Lung (tissue), 11 donors: ENCODE measurements at regions not wholly inside any gene's neighbourhood (a gene's known extent, or its start where the extent isn't known, plus 50 kb on each side); places are given as distances from the start of the nearest gene placed in this dataset.

ENCODE experiments used
- ATAC-seq: fragments of 200-7000 bp; cut with Tn5 transposase; one replicate; pipeline ENCODE4 v1.9.1; 2020; ENCODE audit warnings: moderate number of reproducible peaks; ENCODE audit not compliant: insufficient read depth, low FRiP score
- DNase-seq, 3 donors: peaks; one replicate each; pipeline ENCODE4 v3.0.0-alpha.2; 2013 to 2017
- H3K27ac ChIP-seq, 2 donors: one replicate each; pipeline ENCODE4 v1.5.1; 2013; ENCODE audit warnings: mild to moderate bottlenecking in 2 of 2, moderate library complexity in 2 of 2, control low read depth in 1 of 2, inconsistent platforms in 1 of 2, low read depth in 1 of 2, low read length in 1 of 2
- H3K27me3 ChIP-seq, 3 donors: one replicate each; pipeline ENCODE4 v1.5.1; 2013; ENCODE audit warnings: low read length in 2 of 3; ENCODE audit not compliant: control insufficient read depth in 3 of 3, insufficient read depth in 3 of 3
- H3K36me3 ChIP-seq, 4 donors: one replicate each; pipeline ENCODE4 v1.5.1; 2013; ENCODE audit warnings: low read length in 4 of 4, mild to moderate bottlenecking in 1 of 4, moderate library complexity in 1 of 4; ENCODE audit not compliant: control insufficient read depth in 4 of 4, insufficient read depth in 4 of 4
- H3K4me1 ChIP-seq, 5 donors: one replicate each; pipeline ENCODE4 v1.5.1; 2013; ENCODE audit warnings: low read length in 5 of 5, mild to moderate bottlenecking in 2 of 5, moderate library complexity in 1 of 5; ENCODE audit not compliant: control insufficient read depth in 5 of 5, insufficient read depth in 5 of 5
- H3K4me3 ChIP-seq: one replicate; pipeline ENCODE4 v1.5.1; 2013; ENCODE audit warnings: mild to moderate bottlenecking, control low read depth, moderate library complexity
- H3K9ac ChIP-seq, 2 donors: one replicate each; pipeline ENCODE4 v1.5.1; 2013; ENCODE audit warnings: low read length in 2 of 2, control low read depth in 1 of 2; ENCODE audit not compliant: insufficient read depth in 1 of 2
- H3K9me3 ChIP-seq, 4 donors: one replicate each; pipeline ENCODE4 v1.5.1; 2013; ENCODE audit warnings: low read length in 3 of 4, mild to moderate bottlenecking in 1 of 4, moderate library complexity in 1 of 4; ENCODE audit not compliant: control insufficient read depth in 4 of 4, insufficient read depth in 3 of 4
- CTCF ChIP-seq: IDR thresholded peaks from 2 replicates; pipeline ENCODE4 v1.5.1; 2012; ENCODE audit warnings: mild to moderate bottlenecking; ENCODE audit errors: control extremely low read depth, extremely low read depth
- WGBS, 2 donors: extraction: QIAGEN DNeasy Blood & Tissue Kit; methylation state at CpG; one replicate each; pipeline ENCODE4 v1.1.7; 2013; 5-methylcytosine and 5-hydroxymethylcytosine counted together
- donor health status: control.
- donor health status: control.
- donor health status: Bipolar disorder and iron deficiency.
- donor health status: healthy.
- donor health status: DM: yes; HTN: yes; CAD: no.

GRCh38 chrX:137305404-137305803 lies 260.5 kb upstream of the ZIC3 start:
- H3K9ac ChIP-seq: no peak overlapping the region
- ATAC-seq: no peak
- TF ChIP-seq CTCF: no peak

GRCh38 chrX:137297167-137297566 lies 263.4 kb upstream of the GPR101 start:
- H3K4me1 ChIP-seq: no peaks in the 10 kb centered on the region
- no peak for ATAC-seq
- no peaks in the 10 kb centered on the region for H3K27me3 ChIP-seq
- no peak for DNase-seq
- H3K4me3 ChIP-seq: no peak overlapping the region
- no peak for TF ChIP-seq CTCF
- WGBS, 2 donors: 68 to 90% methylated on average over 4 of the region's 4 CpGs
- no peaks in the 10 kb centered on the region for H3K9me3 ChIP-seq
- H3K27ac ChIP-seq: no peak overlapping the region
- H3K9ac ChIP-seq: no peak overlapping the region
- H3K36me3 ChIP-seq: no peaks in the 10 kb centered on the region

More at GRCh38 chrX:137305404-137305803, 260.5 kb upstream of the ZIC3 start:
- DNase-seq: no peak
- Histone ChIP-seq H3K36me3 (no peaks in the 10 kb centered on the region), H3K4me1 (no peaks in the 10 kb centered on the region), H3K9me3 (peaks cover 0 to 7% (median 0%) of the 10 kb centered on the region in 4 donors), H3K4me3 (no peak overlapping the region), H3K27ac (no peak overlapping the region), H3K27me3 (peaks cover 0 to 5% (median 0%) of the 10 kb centered on the region in 3 donors)

- Histone ChIP-seq H3K27me3 (peaks cover 0 to 4% (median 0%) of the 10 kb centered on the region in 3 donors), H3K36me3 (no peaks in the 10 kb centered on the region), H3K4me1 (no peaks in the 10 kb centered on the region), H3K9me3 (peaks cover 0 to under 1% (median 0%) of the 10 kb centered on the region in 4 donors), H3K27ac (no peak overlapping the region), H3K4me3 (no peak overlapping the region), H3K9ac (no peak overlapping the region)
- DNase-seq: no peak
- TF ChIP-seq CTCF: no peak
- no peak for ATAC-seq
- WGBS, 2 donors: 22 to 42% methylated on average over 3 of the region's 3 CpGs
Measured at GRCh38 chrX:137290011-137290410, 256.2 kb upstream of the GPR101 start.

GRCh38 chrX:137287191-137287590 lies 253.4 kb upstream of the GPR101 start:
- WGBS, 2 donors: 58 to 70% methylated on average over 3 of the region's 3 CpGs

More at GRCh38 chrX:137287191-137287590, 253.4 kb upstream of the GPR101 start:
- H3K9ac ChIP-seq: no peak overlapping the region
- ATAC-seq (no peak), DNase-seq (peak in 2 of 3 donors; percentile 0)
- H3K9me3 ChIP-seq: peaks cover 0 to 3% (median 0%) of the 10 kb centered on the region in 4 donors
- H3K4me3 ChIP-seq: no peak overlapping the region
- no peaks in the 10 kb centered on the region for H3K4me1 ChIP-seq
- H3K36me3 ChIP-seq: no peaks in the 10 kb centered on the region
- peaks cover 0 to 7% (median 2%) of the 10 kb centered on the region in 3 donors for H3K27me3 ChIP-seq
- no peak overlapping the region for H3K27ac ChIP-seq
- TF ChIP-seq CTCF: no peak
